Right lobe of liver (tissue), 4 donors: ENCODE measurements at regions not wholly inside any gene's neighbourhood (a gene's known extent, or its start where the extent isn't known, plus 50 kb on each side); places are given as distances from the start of the nearest gene placed in this dataset.

Source experiments
- POLR2A ChIP-seq: fragments of 450-650 bp; IDR thresholded peaks from one replicate; pipeline ENCODE4 v1.6.1; 2017; ENCODE audit warnings: antibody characterized with exemption, mild to moderate bottlenecking
- TF ChIP-seq, protein P1 (sequence below), 4 donors: fragments of 200-600 bp in 3 of 4; fragments of 450-650 bp in 1 of 4; IDR thresholded peaks; one replicate each; pipeline versions ENCODE4 v1.5.1 to v1.8.0; 2016 to 2022; ENCODE audit warnings: antibody characterized with exemption in 4 of 4, mild to moderate bottlenecking in 2 of 4
- donor health status: DM: no; HTN: no; CAD: no.
- donor health status: DM: no; HTN: no; CAD: no.
- donor health status: DM: no; HTN: yes; CAD: no.

DNA sequence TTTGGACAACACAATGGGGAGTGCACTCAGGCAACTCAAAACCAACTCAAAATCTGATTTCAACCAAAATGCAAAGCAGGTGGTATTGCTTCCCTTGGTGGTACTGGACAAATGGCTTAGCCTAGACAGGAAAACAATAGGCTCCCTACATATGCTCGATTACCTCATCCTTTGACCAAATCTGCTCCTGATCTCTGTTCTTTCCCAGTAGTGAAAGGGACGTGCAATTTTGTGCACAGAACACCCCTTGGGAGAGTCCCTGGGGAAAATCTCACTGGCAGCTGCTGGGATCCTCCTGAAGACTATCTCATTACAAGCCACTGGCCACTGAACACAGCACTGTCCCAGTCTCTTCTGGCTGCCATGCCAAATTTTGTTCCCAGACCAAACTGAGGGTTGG lies 149.2 kb upstream of the VSTM2A start:
- TF ChIP-seq, protein P1, sequence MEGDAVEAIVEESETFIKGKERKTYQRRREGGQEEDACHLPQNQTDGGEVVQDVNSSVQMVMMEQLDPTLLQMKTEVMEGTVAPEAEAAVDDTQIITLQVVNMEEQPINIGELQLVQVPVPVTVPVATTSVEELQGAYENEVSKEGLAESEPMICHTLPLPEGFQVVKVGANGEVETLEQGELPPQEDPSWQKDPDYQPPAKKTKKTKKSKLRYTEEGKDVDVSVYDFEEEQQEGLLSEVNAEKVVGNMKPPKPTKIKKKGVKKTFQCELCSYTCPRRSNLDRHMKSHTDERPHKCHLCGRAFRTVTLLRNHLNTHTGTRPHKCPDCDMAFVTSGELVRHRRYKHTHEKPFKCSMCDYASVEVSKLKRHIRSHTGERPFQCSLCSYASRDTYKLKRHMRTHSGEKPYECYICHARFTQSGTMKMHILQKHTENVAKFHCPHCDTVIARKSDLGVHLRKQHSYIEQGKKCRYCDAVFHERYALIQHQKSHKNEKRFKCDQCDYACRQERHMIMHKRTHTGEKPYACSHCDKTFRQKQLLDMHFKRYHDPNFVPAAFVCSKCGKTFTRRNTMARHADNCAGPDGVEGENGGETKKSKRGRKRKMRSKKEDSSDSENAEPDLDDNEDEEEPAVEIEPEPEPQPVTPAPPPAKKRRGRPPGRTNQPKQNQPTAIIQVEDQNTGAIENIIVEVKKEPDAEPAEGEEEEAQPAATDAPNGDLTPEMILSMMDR (IDR thresholded peaks at IDR 0.05) = no peak
- no peak for TF ChIP-seq POLR2A
